ENCODE measurements at regions not wholly inside any gene's neighbourhood (a gene's known extent, or its start where the extent isn't known, plus 50 kb on each side); places are given as distances from the start of the nearest gene placed in this dataset.

GRCh38 chr12:91328451-91328850 is 145.8 kb upstream of the DCN start:
- DNase-seq = no peak

- no peak for DNase-seq
Measured at GRCh38 chr12:91327889-91328288, 145.3 kb upstream of the DCN start.

- no peak for DNase-seq
Measured at GRCh38 chr12:91327131-91327530, 144.5 kb upstream of the DCN start.

GRCh38 chr12:91326058-91327027 is 143.7 kb upstream of the DCN start:
- DNase-seq = peak; percentile 10

GRCh38 chr12:91320999-91321398 is 138.4 kb upstream of the DCN start:
- DNase-seq = no peak

- DNase-seq = no peak
Measured at GRCh38 chr12:91319071-91319760, 136.6 kb upstream of the DCN start.

- no peak for DNase-seq
Measured at GRCh38 chr12:91317306-91317705, 134.7 kb upstream of the DCN start.

- no peak for DNase-seq
Measured at GRCh38 chr12:91316907-91317269, 134.3 kb upstream of the DCN start.

- no peak for DNase-seq
Measured at GRCh38 chr12:91316161-91316906, 133.7 kb upstream of the DCN start.

GRCh38 chr12:91311081-91311480 is 128.5 kb upstream of the DCN start:
- no peak for DNase-seq

- DNase-seq = no peak
Measured at GRCh38 chr12:91309450-91309849, 126.8 kb upstream of the DCN start.

- DNase-seq = no peak
Measured at GRCh38 chr12:91307957-91308670, 125.5 kb upstream of the DCN start.

- no peak for DNase-seq
Measured at GRCh38 chr12:91290354-91290753, 107.7 kb upstream of the DCN start.

- DNase-seq = no peak
Measured at GRCh38 chr12:91289906-91290305, 107.3 kb upstream of the DCN start.

- DNase-seq = no peak
Measured at GRCh38 chr12:91289072-91289471, 106.5 kb upstream of the DCN start.

- DNase-seq = no peak
Measured at GRCh38 chr12:91287753-91288152, 105.1 kb upstream of the DCN start.

- DNase-seq = no peak
Measured at GRCh38 chr12:91278126-91278525, 95.5 kb upstream of the DCN start.

GRCh38 chr12:91276509-91276908 is 93.9 kb upstream of the DCN start:
- no peak for DNase-seq

- DNase-seq = no peak
Measured at GRCh38 chr12:91275321-91275720, 92.7 kb upstream of the DCN start.

GRCh38 chr12:91274916-91275315 is 92.3 kb upstream of the DCN start:
- DNase-seq = no peak

GRCh38 chr12:91273560-91273959 is 90.9 kb upstream of the DCN start:
- DNase-seq = no peak

- DNase-seq = no peak
Measured at GRCh38 chr12:91272461-91273063, 89.9 kb upstream of the DCN start.

Data from NCI-H1092 treated with DMSO at 0.1 percent for 48 hours (cell line).